ENCODE measurements at regions not wholly inside any gene's neighbourhood (a gene's known extent, or its start where the extent isn't known, plus 50 kb on each side); places are given as distances from the start of the nearest gene placed in this dataset.

DNA sequence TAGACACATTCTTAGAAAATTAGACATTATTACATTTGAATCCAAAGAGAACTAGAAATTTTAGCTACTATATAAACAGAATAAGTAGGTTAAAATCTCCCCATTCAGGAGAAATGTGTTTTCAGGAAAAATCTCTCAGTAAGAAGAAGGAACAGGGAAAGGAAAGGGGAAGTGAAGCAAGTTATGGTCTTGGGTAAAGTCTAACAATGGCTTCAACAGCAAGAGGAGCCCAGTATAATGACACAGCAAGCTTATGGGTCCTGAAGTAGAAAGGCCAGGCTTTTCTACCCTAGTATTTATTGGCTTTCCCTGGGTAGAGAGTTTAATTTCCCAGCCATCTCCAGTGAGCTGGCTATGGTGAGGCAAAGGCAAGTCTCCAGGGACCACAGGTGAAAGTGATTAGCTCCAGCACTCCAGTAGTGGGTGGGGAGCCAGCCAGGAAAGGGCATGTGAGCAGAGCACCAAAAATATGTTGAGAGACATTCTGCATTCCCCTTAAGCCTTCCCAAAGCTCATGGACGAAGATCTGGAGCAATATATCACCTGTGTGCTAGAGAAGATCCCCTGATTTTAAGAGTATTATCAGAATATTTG is 981.7 kb downstream of the NR2F1-AS1 start:
- no peak for TF ChIP-seq GATA2 (IDR thresholded peaks at IDR 0.05; ENCODE audit: low read depth, low read length)
- no peak for TF ChIP-seq GATA3 (IDR thresholded peaks at IDR 0.05; ENCODE audit: low read depth, low read length)
